Activated T-cell treated with anti-CD3 and anti-CD28 coated beads for 4 hours (primary cell): ENCODE measurements at regions not wholly inside any gene's neighbourhood (a gene's known extent, or its start where the extent isn't known, plus 50 kb on each side); places are given as distances from the start of the nearest gene placed in this dataset.

Experiments used
- DNase-seq: peaks from one replicate; pipeline ENCODE4 v3.0.0-alpha.2; 2020

GRCh38 chr5:163963881-163964280, 458.5 kb downstream of the MAT2B start:
- DNase-seq = no peak

GRCh38 chr5:163964671-163965070, 459.3 kb downstream of the MAT2B start:
- no peak for DNase-seq

GRCh38 chr5:163967268-163967667, 461.8 kb downstream of the MAT2B start:
- DNase-seq = no peak

GRCh38 chr5:163968651-163969050, 463.2 kb downstream of the MAT2B start:
- DNase-seq = no peak

- DNase-seq = no peak
Measured at GRCh38 chr5:163976696-163977095, 471.3 kb downstream of the MAT2B start.

GRCh38 chr5:163978897-163979296, 473.5 kb downstream of the MAT2B start:
- no peak for DNase-seq

- DNase-seq = no peak
Measured at GRCh38 chr5:163988566-163988965, 483.1 kb downstream of the MAT2B start.

- DNase-seq = no peak
Measured at GRCh38 chr5:163993126-163993525, 487.7 kb downstream of the MAT2B start.

- DNase-seq = no peak
Measured at GRCh38 chr5:163995206-163995605, 489.8 kb downstream of the MAT2B start.

- DNase-seq = no peak
Measured at GRCh38 chr5:163997965-163998364, 492.5 kb downstream of the MAT2B start.

GRCh38 chr5:164000241-164000640, 494.8 kb downstream of the MAT2B start:
- DNase-seq = no peak

- no peak for DNase-seq
Measured at GRCh38 chr5:164000819-164001218, 495.4 kb downstream of the MAT2B start.

- no peak for DNase-seq
Measured at GRCh38 chr5:164002214-164002613, 496.8 kb downstream of the MAT2B start.

GRCh38 chr5:164002628-164003027, 497.2 kb downstream of the MAT2B start:
- no peak for DNase-seq

- DNase-seq = no peak
Measured at GRCh38 chr5:164005071-164005470, 499.7 kb downstream of the MAT2B start.

GRCh38 chr5:164007064-164007463, 501.6 kb downstream of the MAT2B start:
- no peak for DNase-seq

- no peak for DNase-seq
Measured at GRCh38 chr5:164009621-164010020, 504.2 kb downstream of the MAT2B start.

GRCh38 chr5:164010900-164011299, 505.5 kb downstream of the MAT2B start:
- DNase-seq = no peak

- no peak for DNase-seq
Measured at GRCh38 chr5:164012371-164012770, 507.0 kb downstream of the MAT2B start.

GRCh38 chr5:164013077-164013670, 507.8 kb downstream of the MAT2B start:
- DNase-seq = no peak

- DNase-seq = no peak
Measured at GRCh38 chr5:164020116-164020515, 514.7 kb downstream of the MAT2B start.

GRCh38 chr5:164027738-164028137, 522.3 kb downstream of the MAT2B start:
- no peak for DNase-seq

GRCh38 chr5:164038128-164038783, 532.8 kb downstream of the MAT2B start:
- DNase-seq = no peak

- no peak for DNase-seq
Measured at GRCh38 chr5:164041105-164041504, 535.7 kb downstream of the MAT2B start.

- DNase-seq = no peak
Measured at GRCh38 chr5:164048359-164048926, 543.0 kb downstream of the MAT2B start.
